NB4 (cell line): ENCODE measurements at regions not wholly inside any gene's neighbourhood (a gene's known extent, or its start where the extent isn't known, plus 50 kb on each side); places are given as distances from the start of the nearest gene placed in this dataset.

Experiments
- DNase-seq: peaks from one replicate; pipeline ENCODE4 v3.0.0; 2010; ENCODE audit warnings: low read depth
- H3K4me3 ChIP-seq: one replicate; pipeline ENCODE4 v1.5.1; 2011; ENCODE audit warnings: mild to moderate bottlenecking, low read depth, low read length, moderate library complexity
- MYC ChIP-seq: IDR thresholded peaks from 2 replicates; pipeline ENCODE4 v1.6.1; 2011; ENCODE audit warnings: low read depth, low read length
- POLR2A ChIP-seq: IDR thresholded peaks from 2 replicates; pipeline ENCODE4 v1.6.1; 2011; ENCODE audit warnings: mild to moderate bottlenecking; ENCODE audit not compliant: insufficient read length; ENCODE audit errors: extremely low read depth
- TF ChIP-seq, protein P1 (sequence below): IDR thresholded peaks from one replicate; pipeline ENCODE4 v1.5.1; 2012; ENCODE audit warnings: low read depth, low read length
- TF ChIP-seq, protein P2 (sequence below): IDR thresholded peaks from 2 replicates; pipeline ENCODE4 v1.6.1; 2011; ENCODE audit warnings: low read depth, low read length

DNA sequence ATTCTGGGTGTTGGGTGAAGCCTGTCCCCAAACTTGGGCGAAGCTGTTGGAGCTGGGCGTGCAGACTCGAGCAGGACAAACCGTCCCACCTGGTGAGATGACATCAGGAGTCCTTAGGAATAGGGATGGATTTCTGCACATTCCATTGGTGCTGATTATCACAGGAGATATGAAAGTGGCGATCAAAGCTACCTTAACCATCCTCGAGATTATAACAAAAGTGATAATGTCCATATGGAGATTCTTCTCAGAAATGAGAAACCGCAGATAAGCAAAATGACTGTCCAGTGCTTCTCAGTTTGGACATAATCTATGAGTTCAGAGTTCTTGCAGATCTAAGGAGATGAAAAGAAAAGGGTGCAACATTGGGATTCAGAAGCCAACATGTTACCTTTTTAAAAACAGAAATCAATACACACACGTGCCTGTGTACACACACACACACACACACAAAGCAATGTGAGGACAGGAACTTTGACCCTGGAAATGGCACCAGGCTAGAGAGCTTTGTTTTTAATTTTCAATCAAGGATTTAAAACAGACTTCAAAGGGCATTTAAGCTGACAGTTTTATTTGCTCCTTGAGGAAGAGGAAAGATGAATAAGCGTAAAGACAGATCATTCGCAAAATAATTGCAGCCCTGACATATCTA is 165.4 kb downstream of the CD83 start:
- DNase-seq: no peak
- TF ChIP-seq, protein P1, sequence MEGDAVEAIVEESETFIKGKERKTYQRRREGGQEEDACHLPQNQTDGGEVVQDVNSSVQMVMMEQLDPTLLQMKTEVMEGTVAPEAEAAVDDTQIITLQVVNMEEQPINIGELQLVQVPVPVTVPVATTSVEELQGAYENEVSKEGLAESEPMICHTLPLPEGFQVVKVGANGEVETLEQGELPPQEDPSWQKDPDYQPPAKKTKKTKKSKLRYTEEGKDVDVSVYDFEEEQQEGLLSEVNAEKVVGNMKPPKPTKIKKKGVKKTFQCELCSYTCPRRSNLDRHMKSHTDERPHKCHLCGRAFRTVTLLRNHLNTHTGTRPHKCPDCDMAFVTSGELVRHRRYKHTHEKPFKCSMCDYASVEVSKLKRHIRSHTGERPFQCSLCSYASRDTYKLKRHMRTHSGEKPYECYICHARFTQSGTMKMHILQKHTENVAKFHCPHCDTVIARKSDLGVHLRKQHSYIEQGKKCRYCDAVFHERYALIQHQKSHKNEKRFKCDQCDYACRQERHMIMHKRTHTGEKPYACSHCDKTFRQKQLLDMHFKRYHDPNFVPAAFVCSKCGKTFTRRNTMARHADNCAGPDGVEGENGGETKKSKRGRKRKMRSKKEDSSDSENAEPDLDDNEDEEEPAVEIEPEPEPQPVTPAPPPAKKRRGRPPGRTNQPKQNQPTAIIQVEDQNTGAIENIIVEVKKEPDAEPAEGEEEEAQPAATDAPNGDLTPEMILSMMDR: no peak
- TF ChIP-seq MYC (no peak), POLR2A (no peak)
- TF ChIP-seq, protein P2, sequence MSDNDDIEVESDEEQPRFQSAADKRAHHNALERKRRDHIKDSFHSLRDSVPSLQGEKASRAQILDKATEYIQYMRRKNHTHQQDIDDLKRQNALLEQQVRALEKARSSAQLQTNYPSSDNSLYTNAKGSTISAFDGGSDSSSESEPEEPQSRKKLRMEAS: no peak
- no peak overlapping the region for H3K4me3 ChIP-seq

DNA sequence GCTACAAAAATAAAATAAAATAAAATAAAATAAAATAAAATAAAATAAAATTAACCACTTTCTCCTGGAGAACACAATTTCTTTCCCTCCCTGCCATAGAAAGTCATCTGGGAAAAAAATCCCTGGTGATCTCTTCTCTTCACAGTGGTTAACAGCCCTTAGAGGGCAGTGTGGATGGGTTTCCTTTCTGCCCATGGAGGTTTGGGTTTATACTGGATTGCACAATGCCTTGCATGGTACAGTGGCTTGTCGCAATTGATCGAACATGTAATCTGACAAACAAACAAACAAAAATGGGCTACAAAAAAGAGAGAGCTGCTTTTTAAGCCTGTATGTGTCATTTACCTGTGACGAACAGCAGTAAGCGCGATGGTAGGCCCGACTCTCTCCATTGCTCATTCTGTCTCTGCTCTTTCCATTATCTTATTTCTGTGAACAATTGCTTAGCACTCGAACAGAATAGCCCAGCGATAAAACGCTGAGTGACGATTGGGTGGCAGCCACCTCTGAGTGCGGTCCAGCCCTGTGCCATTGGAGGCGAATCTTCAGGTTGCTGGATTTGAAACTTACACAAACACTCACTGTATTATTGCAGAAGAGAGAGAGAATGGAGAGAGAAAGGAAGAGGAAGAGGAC is 166.1 kb downstream of the CD83 start:
- TF ChIP-seq, protein P2: no peak
- TF ChIP-seq, protein P1: peak; percentile 56
- DNase-seq: peak; percentile 76
- H3K4me3 ChIP-seq: no peak overlapping the region

DNA sequence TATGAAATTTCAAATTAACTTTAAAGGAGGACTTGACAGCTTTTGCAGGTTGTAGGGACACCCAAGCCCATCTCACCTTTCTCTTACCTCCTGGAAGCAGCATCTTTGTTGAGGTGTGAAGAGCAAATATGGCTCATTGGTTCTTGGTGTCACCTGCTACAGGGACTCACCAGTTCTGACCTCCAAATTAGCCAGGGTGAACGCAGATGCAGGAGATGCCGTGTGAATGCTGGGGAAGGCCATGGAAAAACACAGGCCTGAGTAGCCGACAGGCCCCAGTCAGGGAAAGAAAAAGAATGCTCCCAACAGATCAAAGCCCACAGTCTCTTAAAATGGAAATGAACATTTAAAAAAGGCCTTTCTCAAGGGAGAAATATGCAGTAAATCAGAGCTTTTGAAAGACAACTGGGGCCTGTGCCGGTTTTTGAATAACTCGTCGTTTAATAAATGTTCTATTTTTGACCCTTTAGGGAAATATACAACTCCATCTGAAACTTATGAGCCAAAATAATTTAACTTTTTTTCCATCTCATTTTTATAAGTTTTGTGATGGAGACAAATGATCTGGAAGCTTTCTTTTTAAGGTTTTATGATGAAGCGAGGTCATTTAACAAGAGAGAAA is 167.5 kb downstream of the CD83 start:
- no peak overlapping the region for H3K4me3 ChIP-seq
- DNase-seq: no peak
- TF ChIP-seq, protein P1: no peak
- TF ChIP-seq POLR2A (no peak), MYC (no peak)
- TF ChIP-seq, protein P2: no peak

DNA sequence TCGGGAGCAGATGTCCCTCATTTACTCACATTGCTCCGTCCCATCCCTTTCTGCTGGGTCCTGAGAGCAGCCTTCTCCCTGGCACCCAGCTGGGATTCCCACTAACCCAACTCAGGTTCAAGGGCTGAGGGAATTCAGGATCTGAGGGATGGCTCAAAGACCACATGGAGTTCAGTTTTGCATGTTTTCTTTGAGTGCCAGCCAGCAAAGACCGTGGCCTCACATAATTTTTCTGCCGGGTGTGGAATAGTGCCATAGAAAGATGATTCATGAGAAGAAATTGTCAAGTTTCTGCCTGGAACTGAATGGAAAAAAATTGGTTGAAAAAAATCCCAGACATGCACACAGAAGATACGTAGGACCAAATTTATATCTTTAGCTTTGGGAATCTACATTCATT is 168.6 kb downstream of the CD83 start:
- no peak for TF ChIP-seq MYC
- TF ChIP-seq, protein P2: no peak
- TF ChIP-seq POLR2A: no peak
- TF ChIP-seq, protein P1: no peak
- DNase-seq: no peak
- no peak overlapping the region for H3K4me3 ChIP-seq

DNA sequence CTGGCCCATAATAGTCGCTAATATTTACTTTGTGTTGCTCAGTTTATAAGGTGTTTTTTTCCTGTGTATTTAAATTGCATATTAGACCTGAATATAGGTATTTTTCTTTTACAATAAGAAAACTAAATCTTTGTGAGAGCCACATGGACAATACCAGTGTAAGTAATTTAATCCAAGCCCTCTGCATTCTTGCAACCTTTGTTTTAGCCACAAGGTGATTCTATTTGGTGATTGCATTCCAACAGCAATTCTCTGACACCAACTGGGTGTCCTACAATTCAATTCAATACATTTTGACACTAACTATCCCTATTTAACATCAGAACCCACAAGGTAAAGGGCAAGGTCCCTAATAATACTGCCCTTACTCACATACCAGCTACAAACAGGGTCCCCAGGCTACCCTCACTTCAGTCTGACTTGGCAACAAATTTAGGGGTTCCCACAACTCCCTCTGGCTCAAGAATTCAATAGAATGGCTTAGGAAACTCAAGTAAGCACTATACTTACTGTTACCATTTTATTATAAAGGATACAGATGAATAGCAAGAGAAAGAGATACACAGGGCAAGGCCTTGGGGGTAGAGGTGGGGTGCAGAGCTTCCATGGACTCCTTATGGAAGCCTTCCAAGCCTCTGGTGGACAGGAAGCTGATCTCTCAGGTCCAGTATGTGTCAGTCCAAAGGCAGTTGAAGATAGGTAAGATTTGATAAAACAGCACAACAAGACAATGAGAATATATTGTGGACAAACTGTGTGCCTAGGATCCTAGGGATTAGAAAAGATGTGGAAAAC is 169.3 kb downstream of the CD83 start:
- no peak for DNase-seq
- TF ChIP-seq POLR2A (no peak), MYC (no peak)
- TF ChIP-seq, protein P2: no peak
- TF ChIP-seq, protein P1: no peak
- no peak overlapping the region for H3K4me3 ChIP-seq
